Activated CD4-positive, alpha-beta memory T cell treated with anti-CD3 and anti-CD28 coated beads, Interleukin-2, amount 10 ng/mL, durations not matched to agents 7 days and 5 days (primary cell): ENCODE measurements at regions not wholly inside any gene's neighbourhood (a gene's known extent, or its start where the extent isn't known, plus 50 kb on each side); places are given as distances from the start of the nearest gene placed in this dataset.
"Not testable (repeated sequence)": the region's sequence is repeated elsewhere in the genome, so short reads cannot be mapped to it uniquely, and the experiment has no call there.

Experiments
- CTCF ChIA-PET: fragments of 350-600 bp; sonication (Branson Sonifier 250); formaldehyde crosslinking; loops from one replicate; lab custom pipeline; 2021; ENCODE audit warnings: antibody characterized with exemption, inconsistent platforms; lab: Charles Lee
- POLR2A ChIA-PET: fragments of 350-600 bp; sonication (Branson Sonifier 250); formaldehyde crosslinking; loops from one replicate; lab custom pipeline; 2021; ENCODE audit warnings: antibody characterized with exemption; lab: Charles Lee
- DNase-seq: peaks from one replicate; pipeline ENCODE4 v3.0.0-alpha.2; 2020
- H3K27ac Mint-ChIP-seq: one replicate; pipeline ENCODE4 v1.8.0; 2021; ENCODE audit warnings: mild to moderate bottlenecking, mixed read lengths
- H3K27me3 Mint-ChIP-seq: one replicate; pipeline ENCODE4 v1.8.0; 2021; ENCODE audit warnings: mixed read lengths
- H3K36me3 Mint-ChIP-seq: one replicate; pipeline ENCODE4 v1.8.0; 2021; ENCODE audit warnings: low read depth, mixed read lengths
- H3K4me1 Mint-ChIP-seq: one replicate; pipeline ENCODE4 v1.8.0; 2021; ENCODE audit warnings: mixed read lengths
- H3K4me3 Mint-ChIP-seq: one replicate; pipeline ENCODE4 v1.8.0; 2021; ENCODE audit warnings: mild to moderate bottlenecking, mixed read lengths
- H3K9me3 Mint-ChIP-seq: one replicate; pipeline ENCODE4 v1.8.0; 2021; ENCODE audit warnings: mixed read lengths

- H3K36me3 Mint-ChIP-seq, H3K27me3 Mint-ChIP-seq, H3K4me1 Mint-ChIP-seq, H3K27ac Mint-ChIP-seq, CTCF ChIA-PET, H3K4me3 Mint-ChIP-seq, DNase-seq, POLR2A ChIA-PET: not testable (repeated sequence)
- peaks cover 30% of the 10 kb centered on the region for H3K9me3 Mint-ChIP-seq
Measured at GRCh38 chr11:21753244-21753767, 439.6 kb upstream of the ANO5 start.

GRCh38 chr11:21761000-21761399 lies 431.9 kb upstream of the ANO5 start:
- Mint-ChIP-seq H3K4me1 (no peaks in the 10 kb centered on the region), H3K27ac (no peak overlapping the region), H3K27me3 (no peaks in the 10 kb centered on the region), H3K9me3 (peaks cover 28% of the 10 kb centered on the region), H3K36me3 (no peaks in the 10 kb centered on the region), H3K4me3 (no peak overlapping the region)
- no peak for DNase-seq
- ChIA-PET POLR2A (no interaction called here), CTCF (no interaction called here)

GRCh38 chr11:21768388-21768787 lies 424.5 kb upstream of the ANO5 start:
- POLR2A ChIA-PET: no interaction called here
- peaks cover 2% of the 10 kb centered on the region for H3K9me3 Mint-ChIP-seq
- CTCF ChIA-PET: no interaction called here
- no peaks in the 10 kb centered on the region for H3K4me1 Mint-ChIP-seq
- no peak overlapping the region for H3K27ac Mint-ChIP-seq
- no peaks in the 10 kb centered on the region for H3K36me3 Mint-ChIP-seq
- DNase-seq: no peak
- H3K4me3 Mint-ChIP-seq: no peak overlapping the region
- H3K27me3 Mint-ChIP-seq: no peaks in the 10 kb centered on the region

- Mint-ChIP-seq H3K27me3 (no peaks in the 10 kb centered on the region), H3K4me3 (no peak overlapping the region), H3K36me3 (no peaks in the 10 kb centered on the region), H3K9me3 (peaks cover 2% of the 10 kb centered on the region), H3K4me1 (no peaks in the 10 kb centered on the region), H3K27ac (no peak overlapping the region)
- POLR2A ChIA-PET: no interaction called here
- no peak for DNase-seq
- CTCF ChIA-PET: interaction anchor here (0.7 kb wide), 1 partner anchor 9 kb away, joined by 3 read pairs; no protein-coding TSS in a partner anchor
Measured at GRCh38 chr11:21769188-21769587, 423.7 kb upstream of the ANO5 start.

- Mint-ChIP-seq H3K4me1 (no peaks in the 10 kb centered on the region), H3K36me3 (no peaks in the 10 kb centered on the region), H3K27ac (no peak overlapping the region), H3K4me3 (no peak overlapping the region), H3K9me3 (peaks cover 2% of the 10 kb centered on the region), H3K27me3 (no peaks in the 10 kb centered on the region)
- POLR2A ChIA-PET: no interaction called here
- CTCF ChIA-PET: no interaction called here
- DNase-seq: no peak
Measured at GRCh38 chr11:21771097-21771496, 421.8 kb upstream of the ANO5 start.

GRCh38 chr11:21774212-21774611 lies 418.7 kb upstream of the ANO5 start:
- Mint-ChIP-seq H3K9me3 (peaks cover 4% of the 10 kb centered on the region), H3K27me3 (no peaks in the 10 kb centered on the region), H3K4me3 (no peak overlapping the region), H3K36me3 (no peaks in the 10 kb centered on the region), H3K27ac (no peak overlapping the region), H3K4me1 (no peaks in the 10 kb centered on the region)
- ChIA-PET POLR2A (no interaction called here), CTCF (no interaction called here)
- DNase-seq: no peak

GRCh38 chr11:21775911-21776310 lies 417.0 kb upstream of the ANO5 start:
- Mint-ChIP-seq H3K27ac (no peak overlapping the region), H3K9me3 (peaks cover 4% of the 10 kb centered on the region), H3K27me3 (no peaks in the 10 kb centered on the region), H3K4me1 (no peaks in the 10 kb centered on the region), H3K36me3 (no peaks in the 10 kb centered on the region), H3K4me3 (no peak overlapping the region)
- no peak for DNase-seq
- ChIA-PET CTCF (no interaction called here), POLR2A (no interaction called here)

- no peaks in the 10 kb centered on the region for H3K36me3 Mint-ChIP-seq
- POLR2A ChIA-PET: no interaction called here
- H3K9me3 Mint-ChIP-seq: peaks cover 4% of the 10 kb centered on the region
- no peaks in the 10 kb centered on the region for H3K27me3 Mint-ChIP-seq
- DNase-seq: no peak
- CTCF ChIA-PET: no interaction called here
- H3K4me3 Mint-ChIP-seq: no peak overlapping the region
- no peak overlapping the region for H3K27ac Mint-ChIP-seq
- no peaks in the 10 kb centered on the region for H3K4me1 Mint-ChIP-seq
Measured at GRCh38 chr11:21783954-21784353, 408.9 kb upstream of the ANO5 start.

- no peak for DNase-seq
- Mint-ChIP-seq H3K36me3 (no peaks in the 10 kb centered on the region), H3K4me3 (no peak overlapping the region), H3K4me1 (no peaks in the 10 kb centered on the region), H3K27me3 (no peaks in the 10 kb centered on the region), H3K27ac (no peak overlapping the region), H3K9me3 (peaks cover 7% of the 10 kb centered on the region)
- ChIA-PET POLR2A (no interaction called here), CTCF (no interaction called here)
Measured at GRCh38 chr11:21785351-21785750, 407.5 kb upstream of the ANO5 start.

GRCh38 chr11:21794306-21794705 lies 398.6 kb upstream of the ANO5 start:
- DNase-seq: no peak
- H3K4me3 Mint-ChIP-seq: no peak overlapping the region
- H3K27me3 Mint-ChIP-seq: no peaks in the 10 kb centered on the region
- POLR2A ChIA-PET: no interaction called here
- H3K27ac Mint-ChIP-seq: no peak overlapping the region
- H3K9me3 Mint-ChIP-seq: peaks cover 13% of the 10 kb centered on the region
- CTCF ChIA-PET: no interaction called here
- no peaks in the 10 kb centered on the region for H3K4me1 Mint-ChIP-seq
- no peaks in the 10 kb centered on the region for H3K36me3 Mint-ChIP-seq

GRCh38 chr11:21798216-21798615 lies 394.7 kb upstream of the ANO5 start:
- DNase-seq: no peak
- Mint-ChIP-seq H3K4me3 (no peak overlapping the region), H3K27me3 (no peaks in the 10 kb centered on the region), H3K27ac (no peak overlapping the region), H3K36me3 (no peaks in the 10 kb centered on the region), H3K9me3 (peaks cover 22% of the 10 kb centered on the region), H3K4me1 (no peaks in the 10 kb centered on the region)
- ChIA-PET POLR2A (no interaction called here), CTCF (no interaction called here)

GRCh38 chr11:21804523-21804922 lies 388.4 kb upstream of the ANO5 start:
- DNase-seq, POLR2A ChIA-PET, H3K4me1 Mint-ChIP-seq, H3K36me3 Mint-ChIP-seq, H3K4me3 Mint-ChIP-seq, H3K27me3 Mint-ChIP-seq, H3K27ac Mint-ChIP-seq, CTCF ChIA-PET: not testable (repeated sequence)
- peaks cover 30% of the 10 kb centered on the region for H3K9me3 Mint-ChIP-seq

GRCh38 chr11:21806508-21806907 lies 386.4 kb upstream of the ANO5 start:
- Mint-ChIP-seq H3K27me3 (no peaks in the 10 kb centered on the region), H3K36me3 (no peaks in the 10 kb centered on the region), H3K4me1 (no peaks in the 10 kb centered on the region), H3K27ac (no peak overlapping the region), H3K9me3 (peaks cover 29% of the 10 kb centered on the region), H3K4me3 (no peak overlapping the region)
- ChIA-PET CTCF (no interaction called here), POLR2A (no interaction called here)
- DNase-seq: no peak

- no peaks in the 10 kb centered on the region for H3K27me3 Mint-ChIP-seq
- POLR2A ChIA-PET: no interaction called here
- no peak overlapping the region for H3K4me3 Mint-ChIP-seq
- CTCF ChIA-PET: no interaction called here
- no peaks in the 10 kb centered on the region for H3K36me3 Mint-ChIP-seq
- H3K27ac Mint-ChIP-seq: no peak overlapping the region
- DNase-seq: no peak
- no peaks in the 10 kb centered on the region for H3K4me1 Mint-ChIP-seq
- H3K9me3 Mint-ChIP-seq: peaks cover 26% of the 10 kb centered on the region
Measured at GRCh38 chr11:21806947-21807346, 385.9 kb upstream of the ANO5 start.
